Loucy (cell line): ENCODE measurements at regions not wholly inside any gene's neighbourhood (a gene's known extent, or its start where the extent isn't known, plus 50 kb on each side); places are given as distances from the start of the nearest gene placed in this dataset.

Source experiments
- EZH2phosphoT487 ChIP-seq: fragments of 200-600 bp; IDR thresholded peaks from 2 replicates; pipeline ENCODE4 v1.6.1; 2018; ENCODE audit warnings: antibody characterized with exemption, mild to moderate bottlenecking, moderate library complexity, borderline replicate concordance
- TF ChIP-seq, protein P1 (sequence below): fragments of 200-600 bp; sonication (generic); conservative IDR thresholded peaks from 2 replicates; pipeline ENCODE4 v1.5.1; 2014; ENCODE audit warnings: mild to moderate bottlenecking, antibody characterized with exemption, low read length

DNA sequence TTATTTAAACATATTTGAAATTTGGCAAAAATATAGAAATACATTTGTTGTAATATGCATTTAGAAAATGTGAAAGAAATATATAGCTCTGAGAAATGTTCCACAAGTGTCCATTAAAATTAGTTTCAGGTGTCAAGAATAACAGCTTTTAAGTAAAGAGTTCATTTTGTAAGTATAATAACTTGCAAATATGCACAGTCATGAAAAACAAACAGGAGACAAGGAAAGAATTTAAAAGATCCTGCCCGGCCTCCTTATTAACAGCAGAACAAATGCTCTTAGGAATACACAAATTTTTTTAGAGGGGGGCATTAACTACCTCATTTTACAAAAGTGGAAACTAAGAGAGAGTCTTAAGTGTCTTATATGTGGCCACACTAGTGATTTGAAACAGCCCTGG, 77.7 kb upstream of the DBX2 start:
- TF ChIP-seq, protein P1, sequence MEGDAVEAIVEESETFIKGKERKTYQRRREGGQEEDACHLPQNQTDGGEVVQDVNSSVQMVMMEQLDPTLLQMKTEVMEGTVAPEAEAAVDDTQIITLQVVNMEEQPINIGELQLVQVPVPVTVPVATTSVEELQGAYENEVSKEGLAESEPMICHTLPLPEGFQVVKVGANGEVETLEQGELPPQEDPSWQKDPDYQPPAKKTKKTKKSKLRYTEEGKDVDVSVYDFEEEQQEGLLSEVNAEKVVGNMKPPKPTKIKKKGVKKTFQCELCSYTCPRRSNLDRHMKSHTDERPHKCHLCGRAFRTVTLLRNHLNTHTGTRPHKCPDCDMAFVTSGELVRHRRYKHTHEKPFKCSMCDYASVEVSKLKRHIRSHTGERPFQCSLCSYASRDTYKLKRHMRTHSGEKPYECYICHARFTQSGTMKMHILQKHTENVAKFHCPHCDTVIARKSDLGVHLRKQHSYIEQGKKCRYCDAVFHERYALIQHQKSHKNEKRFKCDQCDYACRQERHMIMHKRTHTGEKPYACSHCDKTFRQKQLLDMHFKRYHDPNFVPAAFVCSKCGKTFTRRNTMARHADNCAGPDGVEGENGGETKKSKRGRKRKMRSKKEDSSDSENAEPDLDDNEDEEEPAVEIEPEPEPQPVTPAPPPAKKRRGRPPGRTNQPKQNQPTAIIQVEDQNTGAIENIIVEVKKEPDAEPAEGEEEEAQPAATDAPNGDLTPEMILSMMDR = no peak
- no peak for TF ChIP-seq EZH2phosphoT487
